ENCODE measurements at regions not wholly inside any gene's neighbourhood (a gene's known extent, or its start where the extent isn't known, plus 50 kb on each side); places are given as distances from the start of the nearest gene placed in this dataset.

DNA sequence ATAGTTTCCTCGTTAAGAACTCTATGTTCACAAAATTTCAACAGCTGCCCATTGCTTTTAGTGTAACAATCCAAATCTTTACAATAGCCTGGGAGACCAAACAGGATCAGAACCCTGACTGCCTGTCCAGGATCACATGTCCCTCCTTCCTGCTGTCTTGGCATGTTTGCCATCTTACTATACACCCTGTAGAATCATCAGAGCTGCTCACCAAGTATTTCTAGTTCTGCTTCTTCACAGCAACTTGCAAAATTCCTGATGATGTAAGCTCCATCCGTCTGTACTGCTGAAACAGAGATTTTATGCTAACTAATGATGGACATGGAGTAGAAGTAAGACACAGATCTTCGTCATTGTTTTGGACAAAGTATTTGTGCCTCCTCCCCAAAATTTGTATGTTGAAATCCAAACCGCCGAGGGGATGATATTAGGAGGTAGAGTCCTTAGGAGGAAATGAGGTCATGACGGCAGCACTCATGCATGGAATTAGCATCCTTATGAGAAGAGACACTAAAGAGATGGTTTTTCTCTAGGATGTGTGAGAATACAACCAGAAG, 464.9 kb upstream of the BRINP1 start:
- TF ChIP-seq, protein P1, sequence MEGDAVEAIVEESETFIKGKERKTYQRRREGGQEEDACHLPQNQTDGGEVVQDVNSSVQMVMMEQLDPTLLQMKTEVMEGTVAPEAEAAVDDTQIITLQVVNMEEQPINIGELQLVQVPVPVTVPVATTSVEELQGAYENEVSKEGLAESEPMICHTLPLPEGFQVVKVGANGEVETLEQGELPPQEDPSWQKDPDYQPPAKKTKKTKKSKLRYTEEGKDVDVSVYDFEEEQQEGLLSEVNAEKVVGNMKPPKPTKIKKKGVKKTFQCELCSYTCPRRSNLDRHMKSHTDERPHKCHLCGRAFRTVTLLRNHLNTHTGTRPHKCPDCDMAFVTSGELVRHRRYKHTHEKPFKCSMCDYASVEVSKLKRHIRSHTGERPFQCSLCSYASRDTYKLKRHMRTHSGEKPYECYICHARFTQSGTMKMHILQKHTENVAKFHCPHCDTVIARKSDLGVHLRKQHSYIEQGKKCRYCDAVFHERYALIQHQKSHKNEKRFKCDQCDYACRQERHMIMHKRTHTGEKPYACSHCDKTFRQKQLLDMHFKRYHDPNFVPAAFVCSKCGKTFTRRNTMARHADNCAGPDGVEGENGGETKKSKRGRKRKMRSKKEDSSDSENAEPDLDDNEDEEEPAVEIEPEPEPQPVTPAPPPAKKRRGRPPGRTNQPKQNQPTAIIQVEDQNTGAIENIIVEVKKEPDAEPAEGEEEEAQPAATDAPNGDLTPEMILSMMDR (IDR thresholded peaks at IDR 0.05; ENCODE audit: low read depth, low read length, missing control alignments): no peak
- no peak for DNase-seq (ENCODE audit: low read depth)
- H3K4me3 ChIP-seq (ENCODE audit: low read depth, low read length): no peak overlapping the region

DNA sequence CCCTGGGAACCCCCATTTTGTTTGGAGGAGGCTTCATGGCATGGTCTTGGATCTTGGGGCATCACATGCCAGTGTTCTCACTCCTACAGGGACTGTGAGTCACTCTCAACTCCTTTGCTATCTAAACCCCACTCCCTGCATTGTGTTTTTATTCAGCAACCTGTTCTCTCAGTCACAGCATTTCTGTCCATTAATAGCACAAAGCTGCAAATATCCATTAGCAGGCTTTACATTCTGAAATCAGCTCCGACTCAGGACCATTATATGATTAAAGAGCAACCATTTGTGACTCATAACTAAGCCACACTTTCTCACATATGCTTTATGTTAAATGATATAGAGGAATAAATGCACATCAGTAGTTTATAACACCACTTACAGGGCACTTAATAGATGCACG, 462.1 kb upstream of the BRINP1 start:
- no peak overlapping the region for H3K4me3 ChIP-seq (ENCODE audit: low read depth, low read length)
- no peak for DNase-seq (ENCODE audit: low read depth)
- TF ChIP-seq, protein P1 (IDR thresholded peaks at IDR 0.05; ENCODE audit: low read depth, low read length, missing control alignments): no peak

DNA sequence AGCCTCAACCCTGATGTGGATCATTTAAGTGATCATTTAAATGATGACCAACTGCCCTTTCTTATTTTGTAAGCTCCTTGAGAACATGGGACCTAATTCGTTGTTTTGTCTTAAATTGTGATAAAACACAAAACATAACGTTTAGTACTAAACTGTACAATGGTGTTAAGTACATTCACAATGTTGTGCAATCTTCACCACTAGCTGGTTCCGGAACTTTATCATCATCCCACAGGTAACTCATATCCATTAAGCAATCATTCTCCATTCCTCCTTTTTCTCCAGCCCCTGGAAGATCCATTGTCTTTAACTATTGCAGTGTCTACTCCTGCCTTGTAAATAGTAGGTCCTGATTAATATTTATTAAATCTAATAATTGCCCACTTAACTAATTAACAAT, 460.5 kb upstream of the BRINP1 start:
- DNase-seq (ENCODE audit: low read depth): no peak
- H3K4me3 ChIP-seq (ENCODE audit: low read depth, low read length): no peak overlapping the region
- TF ChIP-seq, protein P1 (IDR thresholded peaks at IDR 0.05; ENCODE audit: low read depth, low read length, missing control alignments): no peak

DNA sequence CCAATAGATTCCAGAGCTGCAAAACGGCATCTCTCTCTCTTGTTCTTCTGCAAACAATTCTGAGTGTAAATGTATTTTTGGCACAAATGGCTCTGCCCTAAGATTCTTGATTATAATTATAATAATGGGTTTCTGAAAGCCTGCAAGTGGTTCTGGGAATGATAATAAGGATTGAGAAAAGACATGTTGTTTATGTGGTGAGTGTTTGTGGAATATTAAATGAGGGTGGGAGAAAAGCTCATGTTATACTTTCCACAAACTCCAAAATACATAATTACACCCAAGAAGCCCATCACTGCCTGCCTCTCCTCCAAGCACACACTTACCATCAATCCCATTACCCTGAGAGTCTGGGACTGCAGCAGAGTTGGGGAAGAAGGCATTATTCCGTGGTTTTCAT, 460.0 kb upstream of the BRINP1 start:
- TF ChIP-seq, protein P1 (IDR thresholded peaks at IDR 0.05; ENCODE audit: low read depth, low read length, missing control alignments): no peak
- no peak overlapping the region for H3K4me3 ChIP-seq (ENCODE audit: low read depth, low read length)
- DNase-seq (ENCODE audit: low read depth): no peak

DNA sequence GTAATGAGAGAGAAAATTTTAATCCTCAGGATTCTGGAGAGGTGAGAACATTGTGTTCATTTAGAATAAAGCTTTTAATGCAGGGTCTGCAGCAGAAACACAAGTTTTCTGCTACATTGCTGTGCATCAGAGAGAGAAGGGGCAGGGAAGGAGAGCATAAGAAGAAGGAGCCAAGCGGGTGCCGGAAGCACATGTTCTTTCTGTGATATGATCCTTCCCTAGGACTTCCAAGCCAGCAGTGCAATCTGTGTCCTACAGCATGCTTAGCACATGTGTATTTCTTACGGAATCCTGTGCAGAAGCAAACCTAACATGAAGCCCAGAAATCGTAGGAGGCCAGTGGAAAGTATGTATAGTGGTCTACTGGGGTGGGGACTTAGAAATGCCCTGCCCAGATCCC, 458.3 kb upstream of the BRINP1 start:
- no peak for DNase-seq (ENCODE audit: low read depth)
- H3K4me3 ChIP-seq (ENCODE audit: low read depth, low read length): no peak overlapping the region

DNA sequence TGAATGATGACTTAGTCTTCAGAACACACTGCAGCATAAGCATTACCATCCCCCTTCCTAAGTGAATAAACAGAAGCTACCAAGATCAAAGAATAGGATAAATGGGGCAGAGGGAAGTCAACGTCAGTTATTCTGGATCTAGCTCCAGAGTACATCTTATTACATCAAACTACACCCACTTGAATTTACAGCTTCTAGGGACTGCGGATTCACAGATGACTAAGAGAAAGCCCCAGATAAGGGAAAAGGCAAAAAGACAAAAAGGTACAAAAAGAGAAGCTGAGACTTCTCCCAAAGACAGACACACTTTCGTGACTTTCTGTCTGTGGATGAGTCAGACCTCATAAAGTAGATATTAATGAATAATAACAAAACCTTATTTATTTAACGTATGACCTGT, 457.9 kb upstream of the BRINP1 start:
- TF ChIP-seq, protein P1 (IDR thresholded peaks at IDR 0.05; ENCODE audit: low read depth, low read length, missing control alignments): no peak
- H3K4me3 ChIP-seq (ENCODE audit: low read depth, low read length): no peak overlapping the region
- DNase-seq (ENCODE audit: low read depth): no peak

More for the DNA sequence above, 458.3 kb upstream of the BRINP1 start:
- TF ChIP-seq, protein P1 (IDR thresholded peaks at IDR 0.05; ENCODE audit: low read depth, low read length, missing control alignments): no peak

DNA sequence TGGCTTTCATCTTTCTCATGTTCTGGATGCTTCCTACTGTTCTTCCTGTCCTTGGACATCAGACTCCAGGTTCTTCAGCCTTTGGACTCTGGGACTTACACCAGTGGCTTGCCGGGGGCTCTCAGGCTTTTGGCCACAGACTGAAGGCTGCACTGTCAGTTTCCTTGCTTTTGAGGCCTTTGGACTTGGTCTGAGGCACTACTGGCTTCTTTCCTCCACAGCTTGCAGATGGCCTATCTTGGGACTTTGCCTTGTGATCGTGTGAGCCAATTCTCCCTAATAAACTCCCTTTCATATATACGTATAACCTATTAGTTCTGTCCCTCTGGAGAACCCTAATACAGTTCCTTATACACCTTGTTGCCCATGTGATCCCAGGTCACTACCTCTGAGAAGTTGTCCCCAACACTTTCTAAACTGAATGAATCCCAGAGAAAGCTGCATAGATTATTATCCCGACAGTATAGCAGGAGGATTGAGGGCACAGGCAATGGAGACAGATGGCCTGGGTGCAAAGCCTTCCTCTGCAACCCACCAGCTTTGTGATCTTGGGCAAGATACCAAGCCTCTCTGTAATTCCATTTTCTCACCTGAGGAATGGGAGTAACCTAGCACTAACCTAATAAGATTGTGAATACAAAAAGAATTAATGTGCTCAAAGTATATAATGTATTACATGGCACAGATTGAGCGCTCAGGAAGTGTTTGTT, 449.6 kb upstream of the BRINP1 start:
- no peak for DNase-seq (ENCODE audit: low read depth)
- H3K4me3 ChIP-seq (ENCODE audit: low read depth, low read length): no peak overlapping the region
- TF ChIP-seq, protein P1 (IDR thresholded peaks at IDR 0.05; ENCODE audit: low read depth, low read length, missing control alignments): no peak
